Fibroblast of lung (primary cell): ENCODE measurements at regions not wholly inside any gene's neighbourhood (a gene's known extent, or its start where the extent isn't known, plus 50 kb on each side); places are given as distances from the start of the nearest gene placed in this dataset.

Source experiments
- DNase-seq, 2 donors: peaks; one replicate each; pipeline versions ENCODE4 v3.0.0 to v3.0.0-alpha.2; 2010; ENCODE audit warnings: low read depth in 2 of 2
- H2AFZ ChIP-seq: 2 replicates; pipeline ENCODE4 v1.5.1; 2012; ENCODE audit warnings: low read length, control low read depth, inconsistent platforms
- H3K27ac ChIP-seq: 2 replicates; pipeline ENCODE4 v1.5.1; 2011; ENCODE audit warnings: low read length, control low read depth; ENCODE audit not compliant: insufficient read depth
- H3K27me3 ChIP-seq: 2 replicates; pipeline ENCODE4 v1.5.1; 2011; ENCODE audit warnings: mild to moderate bottlenecking, low read length; ENCODE audit not compliant: control insufficient read depth, insufficient read depth
- H3K36me3 ChIP-seq: 2 replicates; pipeline ENCODE4 v1.5.1; 2011; ENCODE audit warnings: low read length; ENCODE audit not compliant: control insufficient read depth, insufficient read depth
- H3K4me1 ChIP-seq: 2 replicates; pipeline ENCODE4 v1.5.1; 2011; ENCODE audit warnings: low read length; ENCODE audit not compliant: control insufficient read depth, insufficient read depth; ENCODE audit errors: extremely low read depth
- H3K4me2 ChIP-seq: 2 replicates; pipeline ENCODE4 v1.5.1; 2011; ENCODE audit warnings: low read length, control low read depth; ENCODE audit not compliant: insufficient read depth; ENCODE audit errors: extremely low read depth
- H3K4me3 ChIP-seq, 4 experiments: fragments of 200-600 bp in 1 of 4; sonication (generic) in 1 of 4; replicated peaks in 1 of 4; 2 replicates each; pipeline ENCODE4 v1.5.1; 2011 to 2016; ENCODE audit warnings: low read length in 4 of 4, low read depth in 3 of 4, mild to moderate bottlenecking in 3 of 4, control low read depth in 2 of 4, inconsistent platforms in 1 of 4, mixed read lengths in 1 of 4; ENCODE audit not compliant: insufficient read depth in 1 of 4; ENCODE audit errors: control extremely low read depth in 1 of 4
- H3K79me2 ChIP-seq: 2 replicates; pipeline ENCODE4 v1.5.1; 2012; ENCODE audit warnings: mild to moderate bottlenecking, low read length, inconsistent platforms; ENCODE audit not compliant: control insufficient read depth, insufficient read depth
- H3K9ac ChIP-seq: 2 replicates; pipeline ENCODE4 v1.5.1; 2011; ENCODE audit warnings: mild to moderate bottlenecking, low read length, control low read depth; ENCODE audit not compliant: insufficient read depth
- H3K9me3 ChIP-seq: 2 replicates; pipeline ENCODE4 v1.5.1; 2012; ENCODE audit warnings: low read depth, low read length; ENCODE audit not compliant: control insufficient read depth, insufficient read depth
- H4K20me1 ChIP-seq: 2 replicates; pipeline ENCODE4 v1.5.1; 2011; ENCODE audit warnings: low read length; ENCODE audit not compliant: control insufficient read depth, insufficient read depth; ENCODE audit errors: extremely low read depth
- CTCF ChIP-seq, 2 donors: IDR thresholded peaks in 1 of 2; conservative IDR thresholded peaks in 1 of 2; 1 replicate in 1 of 2; 2 replicates in 1 of 2; pipeline ENCODE4 v1.5.1; 2011 to 2012; ENCODE audit warnings: low read length in 2 of 2, control low read depth in 1 of 2, inconsistent platforms in 1 of 2, low read depth in 1 of 2, mild to moderate bottlenecking in 1 of 2
- EZH2 ChIP-seq: IDR thresholded peaks from 2 replicates; pipeline ENCODE4 v1.5.1; 2012; ENCODE audit warnings: low read length, control low read depth, mild to moderate bottlenecking; ENCODE audit errors: missing control alignments

GRCh38 chr10:27601946-27602538 lies 97.9 kb downstream of the RAB18 start:
- no peak for DNase-seq
- no peaks in the 10 kb centered on the region for H3K9me3 ChIP-seq
- H3K9ac ChIP-seq = no peak overlapping the region
- TF ChIP-seq CTCF (conservative IDR thresholded peaks at IDR 0.05 in 1 of 2, IDR thresholded peaks at IDR 0.05 in 1 of 2; ENCODE audit: low read depth in 1 of 2, low read length in 2 of 2) = no peak
- no peak for TF ChIP-seq EZH2
- H3K27me3 ChIP-seq = no peaks in the 10 kb centered on the region
- no peaks in the 10 kb centered on the region for H3K79me2 ChIP-seq
- peak overlapping the region; percentile 10 for H2AFZ ChIP-seq
- no peak overlapping the region for H3K4me2 ChIP-seq
- H3K36me3 ChIP-seq = no peaks in the 10 kb centered on the region
- H3K27ac ChIP-seq = no peak overlapping the region
- no peak overlapping the region for H3K4me3 ChIP-seq
- no peaks in the 10 kb centered on the region for H4K20me1 ChIP-seq
- H3K4me1 ChIP-seq = no peaks in the 10 kb centered on the region

DNA sequence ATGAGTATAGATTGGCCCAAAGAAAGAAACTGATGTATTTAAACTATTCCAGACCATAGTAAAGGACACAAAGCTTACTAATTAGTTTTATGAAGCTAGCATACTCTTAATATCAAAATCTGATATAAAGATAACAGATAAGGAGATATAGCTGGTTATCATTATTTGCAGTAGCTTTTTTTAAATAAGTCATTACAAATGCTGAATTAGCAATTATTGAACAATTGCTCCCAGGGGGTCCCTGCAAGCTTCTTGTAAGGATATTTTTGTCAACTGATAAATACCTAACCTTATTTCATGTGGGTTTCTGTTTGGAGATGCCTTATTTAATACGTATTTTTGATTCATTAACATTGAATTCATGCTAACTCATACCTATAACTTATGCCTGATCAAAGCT lies 99.0 kb downstream of the RAB18 start:
- no peaks in the 10 kb centered on the region for H3K79me2 ChIP-seq
- no peak overlapping the region for H2AFZ ChIP-seq
- no peaks in the 10 kb centered on the region for H3K27me3 ChIP-seq
- no peak overlapping the region for H3K4me2 ChIP-seq
- no peaks in the 10 kb centered on the region for H3K36me3 ChIP-seq
- no peaks in the 10 kb centered on the region for H3K9me3 ChIP-seq
- no peak overlapping the region for H3K27ac ChIP-seq
- no peaks in the 10 kb centered on the region for H3K4me1 ChIP-seq
- no peak overlapping the region for H3K4me3 ChIP-seq
- H3K9ac ChIP-seq = no peak overlapping the region
- no peak for DNase-seq
- no peaks in the 10 kb centered on the region for H4K20me1 ChIP-seq
- TF ChIP-seq EZH2 = no peak
- TF ChIP-seq CTCF (conservative IDR thresholded peaks at IDR 0.05 in 1 of 2, IDR thresholded peaks at IDR 0.05 in 1 of 2; ENCODE audit: low read depth in 1 of 2, low read length in 2 of 2) = no peak

GRCh38 chr10:27605318-27605717 lies 101.2 kb downstream of the RAB18 start:
- H3K9ac ChIP-seq = no peak overlapping the region
- H4K20me1 ChIP-seq = no peaks in the 10 kb centered on the region
- TF ChIP-seq EZH2 (no peak), CTCF (conservative IDR thresholded peaks at IDR 0.05 in 1 of 2, IDR thresholded peaks at IDR 0.05 in 1 of 2; ENCODE audit: low read depth in 1 of 2, low read length in 2 of 2) (no peak)
- H3K9me3 ChIP-seq = no peaks in the 10 kb centered on the region
- no peak for DNase-seq
- no peaks in the 10 kb centered on the region for H3K27me3 ChIP-seq
- no peak overlapping the region for H3K4me2 ChIP-seq
- no peaks in the 10 kb centered on the region for H3K36me3 ChIP-seq
- H3K27ac ChIP-seq = no peak overlapping the region
- H3K79me2 ChIP-seq = no peaks in the 10 kb centered on the region
- no peak overlapping the region for H3K4me3 ChIP-seq
- H2AFZ ChIP-seq = no peak overlapping the region
- H3K4me1 ChIP-seq = no peaks in the 10 kb centered on the region
